NCI-H2196 treated with DMSO at 0.1 percent for 48 hours (cell line): ENCODE measurements at regions not wholly inside any gene's neighbourhood (a gene's known extent, or its start where the extent isn't known, plus 50 kb on each side); places are given as distances from the start of the nearest gene placed in this dataset.

Source experiments
- DNase-seq: peaks from one replicate; lab custom pipeline; 2025; ENCODE audit not compliant: unreplicated experiment; lab: John Stamatoyannopoulos, UW

GRCh38 chr18:45222180-45222579 is 393.1 kb upstream of the SLC14A2 start:
- no peak for DNase-seq

- DNase-seq, result no peak
Observed at GRCh38 chr18:45227001-45227742, 388.1 kb upstream of the SLC14A2 start.

GRCh38 chr18:45228796-45229388 is 386.4 kb upstream of the SLC14A2 start:
- no peak for DNase-seq

GRCh38 chr18:45231617-45232016 is 383.7 kb upstream of the SLC14A2 start:
- DNase-seq, result no peak

- no peak for DNase-seq
Observed at GRCh38 chr18:45232061-45232460, 383.2 kb upstream of the SLC14A2 start.

GRCh38 chr18:45236676-45237075 is 378.6 kb upstream of the SLC14A2 start:
- DNase-seq, result no peak

GRCh38 chr18:45237343-45238098 is 377.8 kb upstream of the SLC14A2 start:
- DNase-seq, result no peak

- DNase-seq, result no peak
Observed at GRCh38 chr18:45241271-45241670, 374.0 kb upstream of the SLC14A2 start.

- DNase-seq, result no peak
Observed at GRCh38 chr18:45241982-45242565, 373.2 kb upstream of the SLC14A2 start.

GRCh38 chr18:45243340-45244110 is 371.8 kb upstream of the SLC14A2 start:
- no peak for DNase-seq

- no peak for DNase-seq
Observed at GRCh38 chr18:45245091-45245511, 370.2 kb upstream of the SLC14A2 start.

- DNase-seq, result no peak
Observed at GRCh38 chr18:45248240-45248903, 366.9 kb upstream of the SLC14A2 start.

GRCh38 chr18:45249246-45249661 is 366.0 kb upstream of the SLC14A2 start:
- no peak for DNase-seq

- no peak for DNase-seq
Observed at GRCh38 chr18:45250479-45250878, 364.8 kb upstream of the SLC14A2 start.

GRCh38 chr18:45251236-45251635 is 364.0 kb upstream of the SLC14A2 start:
- no peak for DNase-seq

GRCh38 chr18:45252474-45252873 is 362.8 kb upstream of the SLC14A2 start:
- no peak for DNase-seq

GRCh38 chr18:45253056-45253565 is 362.2 kb upstream of the SLC14A2 start:
- DNase-seq, result no peak

- no peak for DNase-seq
Observed at GRCh38 chr18:45253973-45254708, 361.1 kb upstream of the SLC14A2 start.

GRCh38 chr18:45254709-45255082 is 360.6 kb upstream of the SLC14A2 start:
- DNase-seq, result no peak
